Thoracic aorta (tissue), 2 donors: ENCODE measurements at regions not wholly inside any gene's neighbourhood (a gene's known extent, or its start where the extent isn't known, plus 50 kb on each side); places are given as distances from the start of the nearest gene placed in this dataset.

Source experiments
- ATAC-seq: fragments of 150-250 bp; one replicate; pipeline ENCODE4 v1.8.0; 2017; ENCODE audit warnings: low read depth; ENCODE audit not compliant: insufficient number of reproducible peaks, low FRiP score
- DNase-seq: peaks from one replicate; pipeline ENCODE4 v3.0.0-alpha.2; 2020; ENCODE audit warnings: low spot score
- H3K27ac ChIP-seq, 2 donors: fragments of 200-600 bp; sonication (generic); 1 replicate in 1 of 2; 2 replicates in 1 of 2; pipeline ENCODE4 v1.5.1; 2016; ENCODE audit warnings: mild to moderate bottlenecking in 2 of 2, moderate library complexity in 2 of 2
- H3K27me3 ChIP-seq: fragments of 200-600 bp; sonication (generic); replicated peaks from 2 replicates; pipeline ENCODE4 v1.6.0; 2016; ENCODE audit warnings: mild to moderate bottlenecking; ENCODE audit not compliant: insufficient read depth
- H3K36me3 ChIP-seq: fragments of 200-600 bp; sonication (generic); one replicate; pipeline ENCODE4 v1.5.1; 2016
- H3K4me1 ChIP-seq, 2 donors: fragments of 200-600 bp; sonication (generic); 1 replicate in 1 of 2; 2 replicates in 1 of 2; pipeline versions ENCODE4 v1.5.1 to v1.6.0; 2016; ENCODE audit warnings: low read depth in 2 of 2, mild to moderate bottlenecking in 1 of 2; ENCODE audit not compliant: control insufficient read depth in 1 of 2
- H3K4me3 ChIP-seq: fragments of 200-600 bp; sonication (generic); 2 replicates; pipeline ENCODE4 v1.5.1; 2016; ENCODE audit warnings: mild to moderate bottlenecking
- H3K9me3 ChIP-seq: fragments of 200-600 bp; sonication (generic); 2 replicates; pipeline ENCODE4 v1.5.1; 2016
- CTCF ChIP-seq: fragments of 200-600 bp; sonication (generic); IDR thresholded peaks from one replicate; pipeline ENCODE4 v1.5.1; 2019; ENCODE audit warnings: antibody characterized with exemption

- Histone ChIP-seq H3K27ac (no peak overlapping the region), H3K36me3 (no peaks in the 10 kb centered on the region), H3K4me1 (no peaks in the 10 kb centered on the region), H3K9me3 (no peaks in the 10 kb centered on the region), H3K4me3 (no peak overlapping the region), H3K27me3 (no peaks in the 10 kb centered on the region)
- DNase-seq (no peak), ATAC-seq (no peak)
- TF ChIP-seq CTCF = no peak
Measured at GRCh38 chr2:196534495-196534894, 105.0 kb upstream of the CCDC150 start.

- Histone ChIP-seq H3K9me3 (no peaks in the 10 kb centered on the region), H3K4me1 (no peaks in the 10 kb centered on the region), H3K36me3 (no peaks in the 10 kb centered on the region), H3K4me3 (no peak overlapping the region), H3K27ac (no peak overlapping the region), H3K27me3 (no peaks in the 10 kb centered on the region)
- DNase-seq = no peak
- TF ChIP-seq CTCF = no peak
- no peak for ATAC-seq
Measured at GRCh38 chr2:196535061-196535460, 104.5 kb upstream of the CCDC150 start.

GRCh38 chr2:196535742-196536141 lies 103.8 kb upstream of the CCDC150 start:
- no peak for TF ChIP-seq CTCF
- Histone ChIP-seq H3K9me3 (no peaks in the 10 kb centered on the region), H3K36me3 (no peaks in the 10 kb centered on the region), H3K4me3 (no peak overlapping the region), H3K27me3 (no peaks in the 10 kb centered on the region), H3K27ac (no peak overlapping the region), H3K4me1 (no peaks in the 10 kb centered on the region)
- DNase-seq (no peak), ATAC-seq (no peak)

GRCh38 chr2:196537311-196537710 lies 102.2 kb upstream of the CCDC150 start:
- TF ChIP-seq CTCF = no peak
- ATAC-seq = no peak

GRCh38 chr2:196538189-196538588 lies 101.3 kb upstream of the CCDC150 start:
- H3K36me3 ChIP-seq = no peaks in the 10 kb centered on the region
- no peak overlapping the region for H3K4me3 ChIP-seq
- no peaks in the 10 kb centered on the region for H3K4me1 ChIP-seq
- DNase-seq = no peak
- no peak overlapping the region for H3K27ac ChIP-seq
- no peaks in the 10 kb centered on the region for H3K27me3 ChIP-seq
- TF ChIP-seq CTCF = no peak
- no peak for ATAC-seq
- H3K9me3 ChIP-seq = no peaks in the 10 kb centered on the region

More at GRCh38 chr2:196537311-196537710, 102.2 kb upstream of the CCDC150 start:
- Histone ChIP-seq H3K4me1 (no peaks in the 10 kb centered on the region), H3K4me3 (no peak overlapping the region), H3K27me3 (no peaks in the 10 kb centered on the region), H3K9me3 (no peaks in the 10 kb centered on the region), H3K27ac (no peak overlapping the region), H3K36me3 (no peaks in the 10 kb centered on the region)
- DNase-seq = no peak
